ENCODE measurements at regions not wholly inside any gene's neighbourhood (a gene's known extent, or its start where the extent isn't known, plus 50 kb on each side); places are given as distances from the start of the nearest gene placed in this dataset.
A peak's percentile ranks its signal among the peaks of the same experiment; 100 is the strongest.

DNA sequence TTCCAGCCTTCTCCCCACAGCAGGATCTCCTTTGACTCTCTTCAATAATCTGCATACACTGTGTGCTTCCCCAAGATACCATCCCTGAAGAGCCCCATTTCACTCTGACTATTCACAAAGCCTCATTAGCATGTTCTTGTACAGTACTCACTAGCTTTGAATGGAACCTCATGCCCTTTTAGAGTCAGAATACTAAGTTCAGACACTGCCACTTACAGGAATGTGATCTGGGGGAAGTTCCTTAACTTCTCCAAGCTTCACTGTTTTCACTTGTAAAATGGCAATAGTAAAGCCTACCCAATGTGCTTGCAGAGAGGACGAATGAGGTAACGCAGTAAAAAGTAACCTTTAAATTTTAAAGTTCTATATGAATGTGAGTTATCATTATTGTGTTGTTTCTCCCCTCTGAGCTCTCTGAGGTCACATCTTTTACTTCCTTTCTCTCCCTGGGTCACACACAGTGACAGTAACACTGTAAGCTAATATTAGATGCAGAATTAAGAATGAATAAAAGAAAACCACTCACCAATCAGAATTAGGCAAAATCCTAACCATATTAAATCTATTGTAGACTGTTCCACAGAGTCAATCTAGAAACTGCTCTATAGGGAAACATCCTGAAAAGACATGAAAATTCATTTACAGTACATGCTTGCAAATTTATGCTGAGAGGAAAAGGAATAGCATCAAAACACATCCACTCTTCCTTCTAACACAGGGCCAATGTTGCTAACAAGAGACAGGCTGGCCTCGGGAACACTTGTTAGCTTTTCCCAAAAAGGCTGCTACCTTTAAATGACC, 64.2 kb upstream of the IL6 start:
- Mint-ChIP-seq H3K27me3 (ENCODE audit: low read depth) (no peaks in the 10 kb centered on the region), H3K4me3 (ENCODE audit: unreplicated experiment) (no peak overlapping the region), H3K36me3 (ENCODE audit: low read depth) (no peaks in the 10 kb centered on the region), H3K9me3 (ENCODE audit: low read depth) (no peaks in the 10 kb centered on the region), H3K4me1 (ENCODE audit: low read depth) (peaks cover 57% of the 10 kb centered on the region), H3K27ac (ENCODE audit: unreplicated experiment) (peak overlapping the region; percentile 91)
- TF ChIP-seq, protein P1, sequence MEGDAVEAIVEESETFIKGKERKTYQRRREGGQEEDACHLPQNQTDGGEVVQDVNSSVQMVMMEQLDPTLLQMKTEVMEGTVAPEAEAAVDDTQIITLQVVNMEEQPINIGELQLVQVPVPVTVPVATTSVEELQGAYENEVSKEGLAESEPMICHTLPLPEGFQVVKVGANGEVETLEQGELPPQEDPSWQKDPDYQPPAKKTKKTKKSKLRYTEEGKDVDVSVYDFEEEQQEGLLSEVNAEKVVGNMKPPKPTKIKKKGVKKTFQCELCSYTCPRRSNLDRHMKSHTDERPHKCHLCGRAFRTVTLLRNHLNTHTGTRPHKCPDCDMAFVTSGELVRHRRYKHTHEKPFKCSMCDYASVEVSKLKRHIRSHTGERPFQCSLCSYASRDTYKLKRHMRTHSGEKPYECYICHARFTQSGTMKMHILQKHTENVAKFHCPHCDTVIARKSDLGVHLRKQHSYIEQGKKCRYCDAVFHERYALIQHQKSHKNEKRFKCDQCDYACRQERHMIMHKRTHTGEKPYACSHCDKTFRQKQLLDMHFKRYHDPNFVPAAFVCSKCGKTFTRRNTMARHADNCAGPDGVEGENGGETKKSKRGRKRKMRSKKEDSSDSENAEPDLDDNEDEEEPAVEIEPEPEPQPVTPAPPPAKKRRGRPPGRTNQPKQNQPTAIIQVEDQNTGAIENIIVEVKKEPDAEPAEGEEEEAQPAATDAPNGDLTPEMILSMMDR (IDR thresholded peaks at IDR 0.05) = no peak
- DNase-seq (ENCODE audit: low spot score) = no peak

DNA sequence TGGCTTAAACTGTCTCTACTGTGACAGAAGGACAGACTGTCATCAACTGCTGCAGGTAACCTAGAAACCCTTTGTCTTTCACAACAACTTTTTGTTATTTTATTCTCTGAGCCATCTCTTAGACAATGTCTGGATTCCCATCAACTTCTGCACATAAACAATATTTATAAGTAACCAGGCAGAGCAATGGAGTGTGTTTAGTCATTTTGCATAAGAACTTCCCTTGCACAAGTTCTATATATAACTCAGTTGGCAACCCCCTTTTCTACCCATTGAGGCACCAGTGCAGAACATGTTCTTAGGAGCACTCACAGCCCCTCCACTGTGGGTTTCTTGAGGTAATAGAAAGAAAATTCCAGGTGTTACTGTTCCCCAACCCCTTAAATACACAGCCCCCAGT, 65.0 kb upstream of the IL6 start:
- no peak for DNase-seq (ENCODE audit: low spot score)
- Mint-ChIP-seq H3K27ac (ENCODE audit: unreplicated experiment) (peak overlapping the region; percentile 91), H3K27me3 (ENCODE audit: low read depth) (no peaks in the 10 kb centered on the region), H3K4me1 (ENCODE audit: low read depth) (peaks cover 50% of the 10 kb centered on the region), H3K4me3 (ENCODE audit: unreplicated experiment) (no peak overlapping the region), H3K9me3 (ENCODE audit: low read depth) (no peaks in the 10 kb centered on the region), H3K36me3 (ENCODE audit: low read depth) (no peaks in the 10 kb centered on the region)
- TF ChIP-seq, protein P1 (IDR thresholded peaks at IDR 0.05) = no peak

DNA sequence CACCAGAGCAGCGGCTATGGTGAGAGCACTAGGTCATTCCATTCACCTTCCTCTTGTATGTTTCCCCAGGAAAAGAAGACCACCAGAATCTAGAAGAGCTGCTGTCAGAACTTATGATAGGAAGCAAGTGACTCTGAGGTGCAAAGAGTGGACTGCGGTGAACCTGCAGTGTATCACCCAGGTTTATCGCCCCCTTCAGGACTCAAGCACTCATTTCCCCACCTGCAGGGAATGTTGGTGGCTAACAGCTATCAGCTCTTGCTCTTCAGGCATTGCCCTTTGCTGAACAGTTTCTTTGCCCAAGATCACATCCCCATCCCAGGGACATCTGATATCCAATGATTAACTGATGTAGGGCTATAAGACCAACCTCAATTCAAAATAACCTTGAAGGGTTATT, 66.3 kb upstream of the IL6 start:
- no peak for DNase-seq (ENCODE audit: low spot score)
- Mint-ChIP-seq H3K27me3 (ENCODE audit: low read depth) (no peaks in the 10 kb centered on the region), H3K36me3 (ENCODE audit: low read depth) (no peaks in the 10 kb centered on the region), H3K4me3 (ENCODE audit: unreplicated experiment) (no peak overlapping the region), H3K27ac (ENCODE audit: unreplicated experiment) (no peak overlapping the region), H3K9me3 (ENCODE audit: low read depth) (no peaks in the 10 kb centered on the region), H3K4me1 (ENCODE audit: low read depth) (peaks cover 40% of the 10 kb centered on the region)
- TF ChIP-seq, protein P1 (IDR thresholded peaks at IDR 0.05) = peak; percentile 39

DNA sequence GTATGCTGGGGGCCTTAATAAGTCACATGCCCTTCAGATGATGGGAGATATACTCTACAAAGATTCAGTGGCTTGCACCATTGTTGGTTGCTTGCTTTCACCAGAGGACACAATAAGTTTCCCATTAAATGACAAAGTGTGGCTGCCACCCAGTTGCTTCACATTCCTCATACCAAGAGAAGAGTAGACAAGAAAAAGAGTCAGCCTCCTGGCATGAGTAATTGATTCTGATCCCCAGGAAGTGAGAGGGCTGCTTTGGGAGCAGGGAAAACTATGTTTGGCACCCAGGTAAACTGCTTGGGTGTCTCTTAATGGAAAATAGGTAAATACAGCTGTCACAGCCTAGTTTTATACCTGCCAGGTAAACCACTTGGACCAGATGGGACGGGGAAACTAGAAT, 66.7 kb upstream of the IL6 start:
- DNase-seq (ENCODE audit: low spot score) = no peak
- H3K9me3 Mint-ChIP-seq (ENCODE audit: low read depth) = no peaks in the 10 kb centered on the region
- no peak overlapping the region for H3K4me3 Mint-ChIP-seq (ENCODE audit: unreplicated experiment)
- no peaks in the 10 kb centered on the region for H3K27me3 Mint-ChIP-seq (ENCODE audit: low read depth)
- peaks cover 40% of the 10 kb centered on the region for H3K4me1 Mint-ChIP-seq (ENCODE audit: low read depth)
- H3K36me3 Mint-ChIP-seq (ENCODE audit: low read depth) = no peaks in the 10 kb centered on the region
- TF ChIP-seq, protein P1 (IDR thresholded peaks at IDR 0.05) = no peak
- H3K27ac Mint-ChIP-seq (ENCODE audit: unreplicated experiment) = no peak overlapping the region

DNA sequence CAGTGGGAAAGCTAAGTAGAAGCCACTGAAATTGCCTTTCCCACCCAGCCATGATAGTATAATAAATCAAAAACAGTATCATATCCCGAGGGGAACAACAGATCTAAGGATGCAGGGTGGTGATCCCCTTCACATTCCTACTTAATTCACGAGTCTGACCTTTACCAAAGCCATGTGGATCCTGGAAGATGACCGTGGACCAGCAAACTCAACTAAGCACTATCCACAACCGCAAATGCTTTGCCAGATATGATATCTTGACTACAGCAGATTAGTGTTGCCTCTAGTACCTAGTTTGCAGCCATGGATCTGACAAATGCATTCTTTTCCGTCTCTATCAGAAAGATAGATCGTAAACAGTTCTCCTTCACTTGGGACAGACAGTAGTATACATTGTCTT, 67.3 kb upstream of the IL6 start:
- DNase-seq (ENCODE audit: low spot score) = no peak
- Mint-ChIP-seq H3K9me3 (ENCODE audit: low read depth) (no peaks in the 10 kb centered on the region), H3K27me3 (ENCODE audit: low read depth) (no peaks in the 10 kb centered on the region), H3K27ac (ENCODE audit: unreplicated experiment) (no peak overlapping the region), H3K4me3 (ENCODE audit: unreplicated experiment) (no peak overlapping the region), H3K4me1 (ENCODE audit: low read depth) (peaks cover 40% of the 10 kb centered on the region), H3K36me3 (ENCODE audit: low read depth) (no peaks in the 10 kb centered on the region)
- TF ChIP-seq, protein P1 (IDR thresholded peaks at IDR 0.05) = no peak

Data from chondrocyte (in vitro differentiated cells).